Gastrocnemius medialis (tissue), 4 donors: ENCODE measurements at regions not wholly inside any gene's neighbourhood (a gene's known extent, or its start where the extent isn't known, plus 50 kb on each side); places are given as distances from the start of the nearest gene placed in this dataset.

Experiments
- ATAC-seq, 2 donors: fragments of 150-250 bp; one replicate each; pipeline ENCODE4 v1.9.1; 2016
- DNase-seq, 2 donors: peaks; one replicate each; pipeline ENCODE4 v3.0.0-alpha.2; 2019
- H3K27ac ChIP-seq, 4 donors: fragments of 200-600 bp; sonication (generic); 1 replicate in 1 of 4; 2 replicates in 3 of 4; pipeline ENCODE4 v1.5.1; 2016 to 2018; ENCODE audit warnings: mild to moderate bottlenecking in 2 of 4, moderate library complexity in 1 of 4
- H3K27me3 ChIP-seq, 3 donors: fragments of 200-600 bp; sonication (generic) in 2 of 3; 1 replicate in 1 of 3; 2 replicates in 2 of 3; pipeline versions ENCODE4 v1.5.1 to v1.6.0; 2016 to 2019; ENCODE audit warnings: mild to moderate bottlenecking in 1 of 3, moderate library complexity in 1 of 3
- H3K36me3 ChIP-seq, 2 donors: fragments of 200-600 bp; sonication (generic) in 1 of 2; one replicate each; pipeline ENCODE4 v1.5.1; 2017 to 2018
- H3K4me1 ChIP-seq, 2 donors: fragments of 200-600 bp; sonication (generic) in 1 of 2; one replicate each; pipeline ENCODE4 v1.5.1; 2016 to 2017; ENCODE audit warnings: mild to moderate bottlenecking in 2 of 2
- H3K4me3 ChIP-seq, 4 donors: fragments of 200-600 bp; sonication (generic) in 3 of 4; 1 replicate in 1 of 4; 2 replicates in 3 of 4; pipeline ENCODE4 v1.5.1; 2016 to 2019; ENCODE audit warnings: mild to moderate bottlenecking in 2 of 4
- H3K9me3 ChIP-seq, 3 donors: fragments of 200-600 bp; sonication (generic) in 2 of 3; 1 replicate in 1 of 3; 2 replicates in 2 of 3; pipeline ENCODE4 v1.5.1; 2016 to 2019
- POLR2A ChIP-seq, 2 donors: fragments of 450-650 bp; IDR thresholded peaks; one replicate each; pipeline ENCODE4 v1.6.1; 2017; ENCODE audit warnings: antibody characterized with exemption in 2 of 2, mild to moderate bottlenecking in 2 of 2, moderate library complexity in 2 of 2
- in situ Hi-C, 4 donors: fragments of 200-750 bp; cut with MboI; loops; one replicate each; pipeline versions ENCODE4 v1.15.0 to v1.8.0; 2017; ENCODE audit warnings: low sequenced_read_pairs in 4 of 4
- intact Hi-C: fragments of 100-400 bp; cut with DNase I; formaldehyde crosslinking; loops from one replicate; pipeline ENCODE4 v1.15.1; 2023; ENCODE audit warnings: low total_unique reads
- TF ChIP-seq, protein P1 (sequence below), 5 experiments: fragments of 450-650 bp in 3 of 5; fragments of 200-600 bp in 2 of 5; sonication (generic) in 2 of 5; IDR thresholded peaks in 4 of 5; conservative IDR thresholded peaks in 1 of 5; 1 replicate in 4 of 5; 2 replicates in 1 of 5; pipeline ENCODE4 v1.5.1; 2016 to 2019; ENCODE audit warnings: antibody characterized with exemption in 5 of 5, mild to moderate bottlenecking in 3 of 5, moderate library complexity in 3 of 5

DNA sequence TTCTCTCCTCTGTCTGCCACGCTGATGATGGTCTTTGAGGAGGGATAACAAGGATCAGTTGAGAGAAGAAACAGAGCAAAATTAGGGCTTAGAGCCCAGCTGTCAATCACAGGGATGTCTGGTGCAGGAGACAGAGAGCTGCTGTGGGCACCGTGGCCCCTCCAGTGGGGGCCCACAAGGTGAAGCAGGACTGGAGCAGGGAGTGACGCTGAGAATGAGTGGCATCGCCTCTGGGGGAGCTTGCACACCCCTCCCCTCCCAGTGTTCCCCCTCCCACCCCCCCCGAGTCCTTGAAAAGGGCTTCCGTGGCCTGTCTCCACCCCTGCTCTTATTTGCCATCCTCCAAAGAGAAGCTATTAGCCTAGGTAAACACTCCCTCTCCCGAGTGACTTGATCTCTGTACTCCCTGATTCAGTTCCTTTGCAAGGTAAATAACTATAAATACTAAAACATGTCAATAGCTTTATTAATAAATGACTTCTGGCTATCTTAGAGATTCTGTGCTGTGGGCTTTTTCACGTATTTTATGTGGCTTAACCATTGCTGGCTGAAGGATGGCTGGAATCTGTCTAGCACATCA lies 440.0 kb downstream of the ZNF536 start:
- Histone ChIP-seq H3K36me3 (no peaks in the 10 kb centered on the region), H3K9me3 (no peaks in the 10 kb centered on the region), H3K27ac (no peak overlapping the region), H3K27me3 (no peaks in the 10 kb centered on the region), H3K4me3 (no peak overlapping the region), H3K4me1 (no peaks in the 10 kb centered on the region)
- in situ Hi-C loops (no loop called here), intact Hi-C loops (no loop called here)
- no peak for ATAC-seq
- DNase-seq = no peak
- no peak for TF ChIP-seq POLR2A (IDR thresholded peaks at IDR 0.05)
- TF ChIP-seq, protein P1, sequence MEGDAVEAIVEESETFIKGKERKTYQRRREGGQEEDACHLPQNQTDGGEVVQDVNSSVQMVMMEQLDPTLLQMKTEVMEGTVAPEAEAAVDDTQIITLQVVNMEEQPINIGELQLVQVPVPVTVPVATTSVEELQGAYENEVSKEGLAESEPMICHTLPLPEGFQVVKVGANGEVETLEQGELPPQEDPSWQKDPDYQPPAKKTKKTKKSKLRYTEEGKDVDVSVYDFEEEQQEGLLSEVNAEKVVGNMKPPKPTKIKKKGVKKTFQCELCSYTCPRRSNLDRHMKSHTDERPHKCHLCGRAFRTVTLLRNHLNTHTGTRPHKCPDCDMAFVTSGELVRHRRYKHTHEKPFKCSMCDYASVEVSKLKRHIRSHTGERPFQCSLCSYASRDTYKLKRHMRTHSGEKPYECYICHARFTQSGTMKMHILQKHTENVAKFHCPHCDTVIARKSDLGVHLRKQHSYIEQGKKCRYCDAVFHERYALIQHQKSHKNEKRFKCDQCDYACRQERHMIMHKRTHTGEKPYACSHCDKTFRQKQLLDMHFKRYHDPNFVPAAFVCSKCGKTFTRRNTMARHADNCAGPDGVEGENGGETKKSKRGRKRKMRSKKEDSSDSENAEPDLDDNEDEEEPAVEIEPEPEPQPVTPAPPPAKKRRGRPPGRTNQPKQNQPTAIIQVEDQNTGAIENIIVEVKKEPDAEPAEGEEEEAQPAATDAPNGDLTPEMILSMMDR (IDR thresholded peaks at IDR 0.05 in 4 of 5, conservative IDR thresholded peaks at IDR 0.05 in 1 of 5) = no peak

DNA sequence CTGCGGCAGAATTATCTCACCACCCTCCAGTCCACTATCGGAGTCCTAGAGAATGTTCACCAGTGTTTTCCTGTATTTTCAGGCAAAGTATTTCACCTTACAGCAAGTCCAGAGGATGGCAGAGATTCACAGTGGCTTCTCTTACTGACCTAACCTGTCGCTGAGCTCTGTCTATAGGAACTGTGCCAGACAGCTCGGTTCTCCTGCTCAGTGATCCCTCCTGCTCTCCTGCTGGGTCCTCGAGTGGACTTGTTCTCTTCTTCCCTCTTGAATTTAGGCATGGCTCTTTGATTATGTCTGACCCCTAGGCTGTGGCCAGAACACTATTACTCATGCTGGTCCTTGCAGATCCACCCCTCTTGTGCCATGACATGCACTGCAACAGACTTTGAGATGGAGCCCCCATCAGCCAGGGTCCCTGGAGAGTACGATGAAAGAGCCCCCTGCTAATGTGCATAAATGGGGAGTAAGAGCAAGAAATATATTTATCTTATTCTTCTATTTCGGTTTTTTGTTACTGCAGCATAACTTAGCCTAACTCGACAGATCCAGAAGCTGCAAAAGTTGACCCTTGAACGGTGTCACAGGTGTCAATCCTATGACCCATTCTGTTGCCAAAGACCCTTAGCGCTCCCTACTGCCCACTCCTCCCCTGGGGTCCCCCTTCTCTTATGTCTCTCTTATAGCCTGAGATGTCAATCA lies 439.4 kb downstream of the ZNF536 start:
- Histone ChIP-seq H3K36me3 (no peaks in the 10 kb centered on the region), H3K27me3 (no peaks in the 10 kb centered on the region), H3K27ac (no peak overlapping the region), H3K9me3 (no peaks in the 10 kb centered on the region), H3K4me1 (no peaks in the 10 kb centered on the region), H3K4me3 (no peak overlapping the region)
- ATAC-seq (no peak), DNase-seq (no peak)
- TF ChIP-seq, protein P1 (IDR thresholded peaks at IDR 0.05 in 4 of 5, conservative IDR thresholded peaks at IDR 0.05 in 1 of 5) = no peak
- TF ChIP-seq POLR2A (IDR thresholded peaks at IDR 0.05) = no peak
- intact Hi-C loops = no loop called here
- in situ Hi-C loops = no loop called here

DNA sequence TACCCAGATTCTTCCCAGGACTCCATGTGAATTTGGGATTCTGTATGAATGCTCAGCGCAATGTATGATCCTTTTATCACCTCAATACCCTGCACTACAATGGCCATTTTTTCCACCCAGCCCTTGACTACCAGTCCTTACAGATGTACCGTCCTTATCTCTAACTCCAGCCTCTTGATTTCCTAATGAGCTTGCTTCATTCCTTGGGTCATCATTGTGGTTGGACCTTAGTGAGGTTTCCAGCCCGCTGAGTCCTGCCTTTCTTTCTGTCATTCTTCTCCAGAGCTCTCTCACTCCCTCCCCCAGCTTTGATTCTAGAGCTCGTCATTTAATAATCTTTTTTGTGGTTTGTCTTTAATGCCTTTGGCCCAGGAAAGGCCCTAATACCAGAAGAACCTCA lies 438.5 kb downstream of the ZNF536 start:
- Histone ChIP-seq H3K27me3 (no peaks in the 10 kb centered on the region), H3K9me3 (no peaks in the 10 kb centered on the region), H3K4me1 (no peaks in the 10 kb centered on the region), H3K27ac (no peak overlapping the region), H3K36me3 (no peaks in the 10 kb centered on the region), H3K4me3 (no peak overlapping the region)
- DNase-seq (no peak), ATAC-seq (no peak)
- intact Hi-C loops = no loop called here
- TF ChIP-seq POLR2A (IDR thresholded peaks at IDR 0.05) = no peak
- TF ChIP-seq, protein P1 (IDR thresholded peaks at IDR 0.05 in 4 of 5, conservative IDR thresholded peaks at IDR 0.05 in 1 of 5) = no peak
- in situ Hi-C loops = no loop called here

DNA sequence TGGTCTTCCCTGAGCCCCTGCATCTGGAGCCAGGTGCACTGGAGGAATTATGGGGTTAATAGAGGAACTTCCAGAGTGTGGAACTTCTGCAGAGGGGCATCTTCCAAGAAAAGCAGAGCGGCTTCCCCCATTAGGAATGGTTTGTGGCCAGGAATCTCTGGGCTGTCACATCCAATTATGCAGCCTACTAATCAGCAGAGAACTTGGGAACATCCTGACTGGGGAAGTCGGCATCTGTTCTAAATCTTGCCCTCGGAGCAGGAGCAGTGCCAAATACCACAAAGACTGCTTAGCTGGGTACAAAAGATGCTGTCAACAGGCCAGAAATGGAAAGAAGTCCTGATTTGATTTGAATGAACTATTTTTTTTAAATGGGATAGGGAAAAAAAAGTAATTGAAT lies 435.1 kb downstream of the ZNF536 start:
- intact Hi-C loops = no loop called here
- no peak for DNase-seq
- no peak for ATAC-seq
- no peak for TF ChIP-seq POLR2A (IDR thresholded peaks at IDR 0.05)
- TF ChIP-seq, protein P1 (IDR thresholded peaks at IDR 0.05 in 4 of 5, conservative IDR thresholded peaks at IDR 0.05 in 1 of 5) = no peak
- no peaks in the 10 kb centered on the region for H3K36me3 ChIP-seq
- H3K27ac ChIP-seq = no peak overlapping the region
- no peaks in the 10 kb centered on the region for H3K4me1 ChIP-seq
- H3K9me3 ChIP-seq = no peaks in the 10 kb centered on the region
- in situ Hi-C loops = no loop called here
- no peaks in the 10 kb centered on the region for H3K27me3 ChIP-seq
- H3K4me3 ChIP-seq = no peak overlapping the region
